Activated naive CD8-positive, alpha-beta T cell treated with anti-CD3 and anti-CD28 coated beads, Interleukin-2, amount 50 U/mL, for 24 hours (primary cell): ENCODE measurements at regions not wholly inside any gene's neighbourhood (a gene's known extent, or its start where the extent isn't known, plus 50 kb on each side); places are given as distances from the start of the nearest gene placed in this dataset.

ENCODE experiments used
- ATAC-seq: fragments of 150-1000 bp; cut with Tn5 transposase; one replicate; pipeline ENCODE4 v1.10.0; 2021
- DNase-seq: peaks from one replicate; pipeline ENCODE4 v3.0.0; 2021
- H3K27ac Mint-ChIP-seq: one replicate; pipeline ENCODE4 v1.8.0; 2021; ENCODE audit warnings: mild to moderate bottlenecking, mixed read lengths
- H3K27me3 Mint-ChIP-seq: one replicate; pipeline ENCODE4 v1.8.0; 2021; ENCODE audit warnings: mixed read lengths
- H3K36me3 Mint-ChIP-seq: one replicate; pipeline ENCODE4 v1.8.0; 2021; ENCODE audit warnings: low read depth, mixed read lengths
- H3K4me1 Mint-ChIP-seq: one replicate; pipeline ENCODE4 v1.8.0; 2021; ENCODE audit warnings: mixed read lengths
- H3K4me3 Mint-ChIP-seq: one replicate; pipeline ENCODE4 v1.8.0; 2021; ENCODE audit warnings: mild to moderate bottlenecking, moderate library complexity, mixed read lengths
- H3K9me3 Mint-ChIP-seq: one replicate; pipeline ENCODE4 v1.8.0; 2021; ENCODE audit warnings: mixed read lengths

DNA sequence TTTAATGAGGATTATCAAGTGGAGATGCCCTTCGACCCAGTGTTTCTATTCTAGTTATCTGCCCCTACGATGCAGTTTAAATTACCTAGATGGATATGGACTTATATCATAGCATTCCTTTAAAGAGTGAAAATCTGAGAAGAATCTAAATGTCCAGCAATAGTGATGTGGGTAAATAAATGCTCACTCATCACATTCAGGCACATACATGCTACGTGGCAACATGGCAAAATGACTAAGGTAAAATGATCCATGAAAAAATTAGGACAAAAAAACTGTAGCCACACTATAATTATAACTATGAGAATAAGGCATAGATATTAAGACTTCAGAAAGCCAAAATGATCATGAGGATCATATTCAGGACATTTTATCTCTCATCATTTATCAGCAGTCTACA is 82.4 kb upstream of the PDE1C start:
- H3K36me3 Mint-ChIP-seq: no peaks in the 10 kb centered on the region
- DNase-seq (no peak), ATAC-seq (no peak)
- peaks cover 2% of the 10 kb centered on the region for H3K27me3 Mint-ChIP-seq
- no peaks in the 10 kb centered on the region for H3K9me3 Mint-ChIP-seq
- H3K27ac Mint-ChIP-seq: no peak overlapping the region
- H3K4me1 Mint-ChIP-seq: no peaks in the 10 kb centered on the region
- no peak overlapping the region for H3K4me3 Mint-ChIP-seq

DNA sequence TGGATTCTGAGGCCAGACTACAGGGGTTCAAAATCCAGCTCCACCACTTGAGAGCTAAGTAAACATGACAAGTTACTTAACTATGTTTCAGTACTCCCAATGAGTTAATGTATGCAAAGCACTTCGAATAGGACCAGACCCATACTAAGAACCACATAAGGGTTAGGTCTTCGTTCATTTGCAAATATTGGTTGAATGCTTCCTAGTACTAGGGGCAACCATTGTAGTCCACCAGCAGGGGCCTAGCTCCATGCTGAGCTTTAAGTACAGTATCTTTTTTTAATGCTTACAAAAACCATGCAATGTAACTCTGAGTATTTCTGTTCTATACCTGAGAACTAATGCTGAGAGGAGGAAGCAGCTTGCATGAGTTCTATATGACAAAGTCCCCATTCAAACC is 80.4 kb upstream of the PDE1C start:
- no peak for ATAC-seq
- no peak overlapping the region for H3K4me3 Mint-ChIP-seq
- no peak for DNase-seq
- H3K27ac Mint-ChIP-seq: no peak overlapping the region
- no peaks in the 10 kb centered on the region for H3K4me1 Mint-ChIP-seq
- no peaks in the 10 kb centered on the region for H3K36me3 Mint-ChIP-seq
- no peaks in the 10 kb centered on the region for H3K27me3 Mint-ChIP-seq
- no peaks in the 10 kb centered on the region for H3K9me3 Mint-ChIP-seq

- Mint-ChIP-seq H3K27ac (no peak overlapping the region), H3K4me3 (no peak overlapping the region), H3K9me3 (no peaks in the 10 kb centered on the region), H3K27me3 (no peaks in the 10 kb centered on the region), H3K4me1 (no peaks in the 10 kb centered on the region), H3K36me3 (no peaks in the 10 kb centered on the region)
- DNase-seq (no peak), ATAC-seq (no peak)
These were observed 79.8 kb upstream of the PDE1C start for GRCh38 chr7:32150039-32150438.

DNA sequence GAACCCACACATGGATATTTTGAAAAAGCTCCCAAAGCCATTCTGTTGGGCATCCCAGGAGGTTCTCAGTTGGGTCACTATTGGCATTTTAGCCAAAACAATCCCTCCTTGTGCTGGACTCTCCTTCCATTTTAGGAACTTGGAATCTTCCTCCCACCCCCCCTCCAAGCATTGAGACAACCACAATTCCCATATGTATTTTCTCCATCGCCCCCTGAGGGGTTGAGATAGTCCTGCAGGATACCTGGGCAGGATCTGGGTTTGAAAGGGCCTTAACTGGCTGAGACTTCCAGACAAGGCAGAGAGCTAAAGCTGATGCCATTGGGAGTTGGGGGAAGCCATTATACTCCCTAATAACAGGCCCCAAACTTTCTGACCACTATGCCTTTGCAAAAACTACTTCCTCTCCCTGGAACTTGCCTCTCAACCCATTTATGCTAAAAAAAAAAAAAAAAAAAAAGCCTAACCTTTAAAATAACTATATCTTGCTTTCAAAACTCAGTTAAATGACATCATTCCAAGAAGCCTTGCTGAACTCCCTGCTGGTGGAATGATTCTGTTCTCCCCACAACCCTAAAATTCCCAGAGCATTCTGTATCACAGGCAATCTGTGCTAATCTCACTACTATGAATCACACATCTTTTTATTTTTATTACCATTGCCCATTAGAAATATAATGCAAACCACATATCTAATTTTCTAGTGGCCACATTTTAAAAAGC is 77.5 kb upstream of the PDE1C start:
- Mint-ChIP-seq H3K27me3 (no peaks in the 10 kb centered on the region), H3K36me3 (no peaks in the 10 kb centered on the region), H3K4me1 (no peaks in the 10 kb centered on the region), H3K27ac (no peak overlapping the region), H3K4me3 (no peak overlapping the region), H3K9me3 (no peaks in the 10 kb centered on the region)
- DNase-seq (no peak), ATAC-seq (no peak)

- Mint-ChIP-seq H3K27me3 (no peaks in the 10 kb centered on the region), H3K27ac (no peak overlapping the region), H3K36me3 (no peaks in the 10 kb centered on the region), H3K4me1 (no peaks in the 10 kb centered on the region), H3K4me3 (no peak overlapping the region), H3K9me3 (no peaks in the 10 kb centered on the region)
- DNase-seq: no peak
- no peak for ATAC-seq
These were observed 75.7 kb upstream of the PDE1C start for GRCh38 chr7:32145911-32146310.

DNA sequence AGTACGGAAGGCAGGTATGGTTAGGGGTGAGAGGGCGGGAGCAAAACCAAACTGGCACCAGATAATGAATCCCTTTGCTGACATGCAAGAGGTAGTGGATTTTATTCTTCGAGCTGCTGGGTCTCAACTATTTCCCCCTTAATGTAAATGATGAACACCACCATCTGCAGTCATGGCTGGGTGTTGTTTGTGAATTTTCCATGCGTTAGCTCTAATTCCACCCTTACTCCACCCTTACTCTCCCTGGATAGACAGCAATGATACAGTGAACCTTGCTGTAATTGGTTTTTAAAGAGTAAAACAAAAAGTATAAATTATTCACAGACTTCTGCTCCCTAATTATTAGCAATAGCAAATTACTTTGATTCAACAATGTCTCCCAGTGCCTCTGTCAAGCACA is 74.5 kb upstream of the PDE1C start:
- no peak for ATAC-seq
- Mint-ChIP-seq H3K36me3 (no peaks in the 10 kb centered on the region), H3K27me3 (no peaks in the 10 kb centered on the region)

DNA sequence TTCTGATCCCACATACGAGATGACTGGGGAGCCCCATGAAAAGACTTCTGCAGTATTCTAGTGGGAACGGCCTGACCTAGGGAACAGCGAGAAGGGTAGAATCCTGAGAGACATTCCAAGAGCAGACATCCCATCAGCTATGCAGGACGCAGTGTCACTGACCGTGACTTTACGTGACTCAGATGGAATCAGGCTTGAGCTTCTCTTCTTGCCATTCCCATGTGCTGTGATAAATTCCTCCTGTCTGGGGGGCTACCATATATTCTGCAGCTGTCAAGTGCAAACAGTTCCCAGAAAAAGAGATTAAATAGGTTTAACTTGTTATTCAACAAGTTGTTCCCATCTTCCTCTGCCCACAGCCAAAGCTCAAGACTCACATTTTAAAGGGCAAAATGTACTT is 73.1 kb upstream of the PDE1C start:
- H3K27me3 Mint-ChIP-seq: no peaks in the 10 kb centered on the region
- no peak overlapping the region for H3K27ac Mint-ChIP-seq
- no peaks in the 10 kb centered on the region for H3K4me1 Mint-ChIP-seq
- DNase-seq: no peak
- no peaks in the 10 kb centered on the region for H3K9me3 Mint-ChIP-seq
- no peak for ATAC-seq
- H3K4me3 Mint-ChIP-seq: no peak overlapping the region
- H3K36me3 Mint-ChIP-seq: no peaks in the 10 kb centered on the region

More for the DNA sequence above, 74.5 kb upstream of the PDE1C start:
- Mint-ChIP-seq H3K9me3 (no peaks in the 10 kb centered on the region), H3K4me1 (no peaks in the 10 kb centered on the region), H3K4me3 (no peak overlapping the region), H3K27ac (no peak overlapping the region)
- DNase-seq: no peak

DNA sequence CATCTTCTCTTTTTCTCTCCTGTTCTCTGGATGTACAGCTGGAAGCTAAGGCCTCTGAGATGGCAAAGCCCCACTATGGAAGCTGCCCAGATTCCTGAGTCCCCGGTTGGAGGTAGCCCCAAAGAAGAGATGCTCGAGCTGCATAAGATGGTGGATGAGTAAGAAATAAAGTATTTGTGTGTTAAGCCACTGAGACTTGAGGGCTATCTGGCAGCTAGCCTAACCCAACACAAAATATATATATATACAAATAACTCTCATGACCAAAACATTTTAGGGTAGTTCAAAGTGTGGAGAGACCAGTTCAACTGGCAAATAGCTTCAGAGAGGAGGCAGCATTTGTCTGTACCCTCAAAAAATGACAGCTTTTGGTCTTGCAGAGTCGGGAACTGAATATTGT is 72.4 kb upstream of the PDE1C start:
- Mint-ChIP-seq H3K9me3 (no peaks in the 10 kb centered on the region), H3K4me3 (no peak overlapping the region), H3K4me1 (no peaks in the 10 kb centered on the region), H3K27me3 (no peaks in the 10 kb centered on the region), H3K27ac (no peak overlapping the region), H3K36me3 (no peaks in the 10 kb centered on the region)
- ATAC-seq (no peak), DNase-seq (no peak)

DNA sequence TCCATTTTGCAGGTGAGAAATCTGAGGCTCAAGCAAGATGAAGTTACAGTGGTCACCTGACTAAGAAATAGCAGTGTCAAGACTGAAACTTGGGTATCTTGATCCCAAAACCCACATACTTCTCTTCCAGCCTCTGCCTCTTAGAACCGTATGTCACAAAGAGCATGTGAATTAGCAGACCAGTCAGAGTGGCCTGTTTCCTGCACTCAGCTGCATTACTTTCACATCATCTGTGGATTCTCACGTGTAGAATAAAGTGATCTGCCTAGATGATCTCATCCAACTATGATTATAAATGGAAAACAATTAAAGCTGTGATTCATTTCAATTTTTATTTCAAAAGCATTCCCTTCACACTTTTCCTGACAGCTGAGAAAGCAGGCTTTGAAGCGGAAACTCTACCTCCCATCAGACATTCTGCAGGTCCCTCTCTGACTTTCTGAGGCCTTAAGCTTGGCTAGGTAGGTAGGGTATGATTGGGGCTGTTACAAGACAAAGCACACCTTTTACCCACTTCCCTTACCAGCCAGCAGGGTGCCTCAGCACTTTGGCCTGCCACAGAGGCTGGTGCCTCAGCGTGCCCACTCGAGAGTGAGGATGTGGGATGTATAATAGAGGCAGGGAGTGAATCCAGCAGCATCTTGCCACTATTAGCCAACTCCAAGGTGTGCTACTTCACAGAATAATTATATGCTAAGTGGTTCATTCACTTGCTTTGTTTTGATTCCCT is 70.2 kb upstream of the PDE1C start:
- no peak for DNase-seq
- peaks cover 6% of the 10 kb centered on the region for H3K9me3 Mint-ChIP-seq
- no peaks in the 10 kb centered on the region for H3K36me3 Mint-ChIP-seq
- H3K27me3 Mint-ChIP-seq: no peaks in the 10 kb centered on the region
- no peak overlapping the region for H3K27ac Mint-ChIP-seq
- no peak overlapping the region for H3K4me3 Mint-ChIP-seq
- no peaks in the 10 kb centered on the region for H3K4me1 Mint-ChIP-seq
- no peak for ATAC-seq

DNA sequence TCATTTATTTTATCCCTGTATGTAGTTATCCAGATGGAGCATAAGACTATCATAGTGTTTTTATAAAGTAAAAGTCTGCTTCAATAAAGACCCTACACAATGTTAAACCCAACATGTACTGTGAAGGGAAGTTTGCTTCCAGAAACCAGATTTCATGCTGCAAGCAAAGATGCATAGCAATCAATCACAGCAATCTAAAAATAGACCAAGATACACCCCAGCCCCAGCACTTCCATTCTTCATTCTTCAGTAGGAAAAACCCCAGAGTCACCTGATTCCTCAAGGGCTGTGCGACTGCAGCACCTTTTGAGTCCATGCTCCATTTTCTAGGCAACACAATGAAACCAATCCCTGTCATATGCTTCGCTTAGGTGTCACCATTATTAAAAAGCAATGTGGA is 66.9 kb upstream of the PDE1C start:
- no peaks in the 10 kb centered on the region for H3K36me3 Mint-ChIP-seq
- no peak overlapping the region for H3K4me3 Mint-ChIP-seq
- peaks cover 29% of the 10 kb centered on the region for H3K9me3 Mint-ChIP-seq
- no peak for DNase-seq
- no peaks in the 10 kb centered on the region for H3K27me3 Mint-ChIP-seq
- no peak overlapping the region for H3K27ac Mint-ChIP-seq
- ATAC-seq: no peak
- no peaks in the 10 kb centered on the region for H3K4me1 Mint-ChIP-seq

GRCh38 chr7:32131091-32131490 is 60.9 kb upstream of the PDE1C start:
- Mint-ChIP-seq H3K9me3 (peaks cover 35% of the 10 kb centered on the region), H3K36me3 (no peaks in the 10 kb centered on the region), H3K27me3 (no peaks in the 10 kb centered on the region), H3K4me1 (no peaks in the 10 kb centered on the region), H3K27ac (no peak overlapping the region), H3K4me3 (no peak overlapping the region)
- DNase-seq (no peak), ATAC-seq (no peak)

- H3K36me3 Mint-ChIP-seq: no peaks in the 10 kb centered on the region
- DNase-seq (no peak), ATAC-seq (no peak)
- peaks cover 20% of the 10 kb centered on the region for H3K9me3 Mint-ChIP-seq
- H3K4me1 Mint-ChIP-seq: no peaks in the 10 kb centered on the region
- no peaks in the 10 kb centered on the region for H3K27me3 Mint-ChIP-seq
- H3K4me3 Mint-ChIP-seq: no peak overlapping the region
- no peak overlapping the region for H3K27ac Mint-ChIP-seq
These were observed 56.6 kb upstream of the PDE1C start for GRCh38 chr7:32126843-32127242.
